B cell (primary cell): ENCODE measurements at regions not wholly inside any gene's neighbourhood (a gene's known extent, or its start where the extent isn't known, plus 50 kb on each side); places are given as distances from the start of the nearest gene placed in this dataset.

Experiments used
- ATAC-seq: fragments of 200-7000 bp; cut with Tn5 transposase; one replicate; pipeline ENCODE4 v1.10.0; 2021; ENCODE audit warnings: low read depth, mild to moderate bottlenecking, moderate number of reproducible peaks, moderate library complexity
- CTCF ChIA-PET: fragments of 350-600 bp; sonication (Branson Sonifier 250); formaldehyde crosslinking; loops from one replicate; lab custom pipeline; 2021; ENCODE audit warnings: antibody characterized with exemption, inconsistent platforms; lab: Charles Lee
- POLR2A ChIA-PET: fragments of 350-600 bp; sonication (Branson Sonifier 250); formaldehyde crosslinking; loops from one replicate; lab custom pipeline; 2021; ENCODE audit warnings: antibody characterized with exemption; lab: Charles Lee
- DNase-seq: peaks from one replicate; pipeline ENCODE4 v3.0.0; 2013
- H2AFZ ChIP-seq: 2 replicates; pipeline ENCODE4 v1.6.1; 2012; ENCODE audit warnings: mild to moderate bottlenecking, low read depth, low read length; ENCODE audit not compliant: insufficient read depth, poor library complexity, severe bottlenecking
- H3K27ac ChIP-seq, 2 donors: 1 replicate in 1 of 2; 2 replicates in 1 of 2; pipeline ENCODE4 v1.5.1; 2012 to 2013; ENCODE audit warnings: low read length in 2 of 2, mild to moderate bottlenecking in 2 of 2, moderate library complexity in 1 of 2
- H3K27me3 ChIP-seq, 4 experiments: fragments of 200-600 bp in 1 of 4; sonication (generic) in 1 of 4; replicated peaks in 1 of 4; 1 replicate in 2 of 4; 2 replicates in 2 of 4; pipeline versions ENCODE4 v1.6.1 to v1.7.0; 2013 to 2016; ENCODE audit warnings: low read length in 3 of 4, mild to moderate bottlenecking in 2 of 4, mixed read lengths in 1 of 4, moderate library complexity in 1 of 4; ENCODE audit not compliant: insufficient read depth in 4 of 4, control insufficient read depth in 3 of 4; ENCODE audit errors: control extremely low read depth in 1 of 4
- H3K36me3 ChIP-seq, 2 experiments: replicated peaks in 1 of 2; 1 replicate in 1 of 2; 2 replicates in 1 of 2; pipeline versions ENCODE4 v1.6.1 to v1.7.1; 2013; ENCODE audit warnings: low read length in 1 of 2; ENCODE audit not compliant: insufficient read depth in 2 of 2, control insufficient read depth in 1 of 2; ENCODE audit errors: control extremely low read depth in 1 of 2, extremely low read depth in 1 of 2
- H3K4me1 ChIP-seq, 2 donors: fragments of 200-600 bp in 1 of 2; sonication (generic) in 1 of 2; 1 replicate in 1 of 2; 2 replicates in 1 of 2; pipeline versions ENCODE4 v1.5.1 to v1.6.1; 2013 to 2017; ENCODE audit warnings: low read length in 2 of 2; ENCODE audit not compliant: control insufficient read depth in 2 of 2, insufficient read depth in 2 of 2
- H3K4me2 ChIP-seq: replicated peaks from 2 replicates; pipeline ENCODE3; 2012; ENCODE audit warnings: mild to moderate bottlenecking, low read depth, low read length; ENCODE audit not compliant: poor library complexity, severe bottlenecking
- H3K4me3 ChIP-seq, 5 experiments: fragments of 200-600 bp in 1 of 5; sonication (generic) in 1 of 5; 1 replicate in 3 of 5; 2 replicates in 2 of 5; pipeline versions ENCODE4 v1.5.1 to v1.7.0; 2011 to 2016; ENCODE audit warnings: low read length in 4 of 5, mild to moderate bottlenecking in 4 of 5, low read depth in 2 of 5, control low read depth in 1 of 5, moderate library complexity in 1 of 5; ENCODE audit not compliant: insufficient read depth in 1 of 5; ENCODE audit errors: control extremely low read depth in 1 of 5, extremely low read depth in 1 of 5
- H3K79me2 ChIP-seq: fragments of 200-600 bp; sonication (generic); one replicate; pipeline ENCODE4 v1.6.0; 2016; ENCODE audit warnings: low read length; ENCODE audit not compliant: control insufficient read depth, insufficient read depth
- H3K9ac ChIP-seq: fragments of 200-600 bp; sonication (generic); 2 replicates; pipeline ENCODE4 v1.6.1; 2017; ENCODE audit warnings: mild to moderate bottlenecking, low read length, moderate library complexity
- H3K9me3 ChIP-seq, 3 donors: one replicate each; pipeline versions ENCODE4 v1.6.1 to v1.7.1; 2013; ENCODE audit warnings: low read length in 2 of 3; ENCODE audit not compliant: control insufficient read depth in 2 of 3, insufficient read depth in 1 of 3; ENCODE audit errors: control extremely low read depth in 1 of 3
- H4K20me1 ChIP-seq: 2 replicates; pipeline ENCODE4 v1.6.0; 2012; ENCODE audit warnings: mild to moderate bottlenecking, low read length; ENCODE audit not compliant: insufficient read depth, control insufficient read depth, poor library complexity, severe bottlenecking
- H3K27ac Mint-ChIP-seq: one replicate; pipeline ENCODE4 v1.8.0; 2021; ENCODE audit warnings: mixed read lengths
- H3K27me3 Mint-ChIP-seq: one replicate; pipeline ENCODE4 v1.8.0; 2021; ENCODE audit warnings: mixed read lengths
- H3K4me1 Mint-ChIP-seq: one replicate; pipeline ENCODE4 v1.8.0; 2021; ENCODE audit warnings: mixed read lengths
- H3K4me3 Mint-ChIP-seq: one replicate; pipeline ENCODE4 v1.8.0; 2021; ENCODE audit warnings: mixed read lengths
- H3K9me3 Mint-ChIP-seq: one replicate; pipeline ENCODE4 v1.8.0; 2022; ENCODE audit warnings: mixed read lengths; ENCODE audit not compliant: insufficient read depth
- EZH2 ChIP-seq: IDR thresholded peaks from 2 replicates; pipeline ENCODE4 v1.6.1; 2012; ENCODE audit warnings: borderline replicate concordance, low read depth, mild to moderate bottlenecking, moderate library complexity, low read length; ENCODE audit not compliant: insufficient read depth, poor library complexity, severe bottlenecking
- WGBS: methylation state at CpG from one replicate; pipeline ENCODE4 v1.1.5; 2013; ENCODE audit warnings: missing lambda C conversion rate; ENCODE audit not compliant: insufficient coverage; 5-methylcytosine and 5-hydroxymethylcytosine counted together
- intact Hi-C: fragments of 100-400 bp; cut with micrococcal nuclease; formaldehyde crosslinking; loops from one replicate; pipeline ENCODE4 v1.10.0; 2022
- TF ChIP-seq, protein P1 (sequence below): fragments of 200-600 bp; IDR thresholded peaks from one replicate; pipeline ENCODE4 v1.8.0; 2022; ENCODE audit warnings: antibody characterized with exemption, mild to moderate bottlenecking

DNA sequence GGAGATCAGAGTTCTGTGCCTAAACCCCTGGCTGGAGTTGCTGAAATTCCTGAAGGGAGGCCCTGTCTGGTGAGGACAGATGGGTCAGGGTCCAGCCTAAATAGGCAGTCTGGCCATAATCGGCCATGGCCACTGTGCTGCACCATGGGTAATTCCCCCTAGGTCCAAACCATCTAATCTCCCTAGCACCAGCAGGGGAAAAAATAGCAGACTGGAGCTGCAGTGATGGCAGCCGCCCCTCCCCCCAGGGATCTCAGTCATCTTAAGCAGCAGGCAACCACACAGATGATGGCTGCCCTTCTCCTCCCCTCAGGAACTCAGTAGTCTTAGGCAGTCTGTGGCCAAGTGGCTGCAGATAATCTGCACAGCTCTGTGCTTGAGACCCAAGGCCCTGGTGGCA, 68.4 kb upstream of the CD96 start:
- Mint-ChIP-seq H3K27me3 (peaks cover 15% of the 10 kb centered on the region), H3K27ac (no peak overlapping the region), H3K9me3 (peaks cover 4% of the 10 kb centered on the region), H3K4me3 (no peak overlapping the region), H3K4me1 (no peaks in the 10 kb centered on the region)
- WGBS: 92% methylated on average over 2 of the region's 2 CpGs
- Histone ChIP-seq H3K4me1 (no peaks in the 10 kb centered on the region), H3K4me3 (no peak overlapping the region), H3K9ac (no peak overlapping the region), H3K36me3 (no peaks in the 10 kb centered on the region), H3K27me3 (peaks cover 0 to 7% (median 5%) of the 10 kb centered on the region in 4 experiments), H2AFZ (no peak overlapping the region), H4K20me1 (no peaks in the 10 kb centered on the region), H3K27ac (no peak overlapping the region), H3K9me3 (peaks cover 0 to 7% (median 0%) of the 10 kb centered on the region in 3 donors), H3K79me2 (no peaks in the 10 kb centered on the region), H3K4me2 (no peak overlapping the region)
- POLR2A ChIA-PET: no interaction called here
- no peak for DNase-seq
- CTCF ChIA-PET: no interaction called here
- intact Hi-C loops: no loop called here
- no peak for ATAC-seq
- TF ChIP-seq EZH2: no peak

DNA sequence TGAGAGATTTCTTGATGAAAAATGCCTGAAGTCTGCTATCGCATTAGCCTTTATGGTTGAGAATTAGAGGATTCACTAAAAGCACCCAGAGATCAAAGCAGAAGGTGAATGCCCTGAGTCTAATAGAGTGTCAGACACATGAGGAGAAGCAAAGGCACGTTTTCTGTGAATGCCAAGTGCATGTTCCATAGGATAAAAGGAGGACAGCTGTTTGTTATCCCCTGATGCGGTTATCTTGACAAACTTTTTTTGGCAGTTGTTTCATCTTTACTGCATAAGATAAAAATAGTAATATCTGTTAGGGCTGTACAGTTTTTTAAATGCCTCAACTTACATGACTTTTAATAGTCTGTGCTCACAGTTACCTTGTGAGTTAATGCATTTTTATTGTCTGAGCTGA, 65.3 kb upstream of the CD96 start:
- no peak overlapping the region for H2AFZ ChIP-seq
- no peak overlapping the region for H3K4me3 ChIP-seq
- no peaks in the 10 kb centered on the region for H3K4me1 ChIP-seq
- peaks cover 0 to 7% (median 0%) of the 10 kb centered on the region in 3 donors for H3K9me3 ChIP-seq
- ATAC-seq (no peak), DNase-seq (no peak)
- ChIA-PET CTCF (no interaction called here), POLR2A (no interaction called here)
- no peaks in the 10 kb centered on the region for H3K36me3 ChIP-seq
- no peak overlapping the region for H3K4me2 ChIP-seq
- Mint-ChIP-seq H3K4me1 (no peaks in the 10 kb centered on the region), H3K9me3 (no peaks in the 10 kb centered on the region), H3K27me3 (peaks cover 20% of the 10 kb centered on the region), H3K4me3 (no peak overlapping the region), H3K27ac (no peak overlapping the region)
- 100% methylated on average over 1 of the region's 3 CpGs for WGBS
- TF ChIP-seq, protein P1, sequence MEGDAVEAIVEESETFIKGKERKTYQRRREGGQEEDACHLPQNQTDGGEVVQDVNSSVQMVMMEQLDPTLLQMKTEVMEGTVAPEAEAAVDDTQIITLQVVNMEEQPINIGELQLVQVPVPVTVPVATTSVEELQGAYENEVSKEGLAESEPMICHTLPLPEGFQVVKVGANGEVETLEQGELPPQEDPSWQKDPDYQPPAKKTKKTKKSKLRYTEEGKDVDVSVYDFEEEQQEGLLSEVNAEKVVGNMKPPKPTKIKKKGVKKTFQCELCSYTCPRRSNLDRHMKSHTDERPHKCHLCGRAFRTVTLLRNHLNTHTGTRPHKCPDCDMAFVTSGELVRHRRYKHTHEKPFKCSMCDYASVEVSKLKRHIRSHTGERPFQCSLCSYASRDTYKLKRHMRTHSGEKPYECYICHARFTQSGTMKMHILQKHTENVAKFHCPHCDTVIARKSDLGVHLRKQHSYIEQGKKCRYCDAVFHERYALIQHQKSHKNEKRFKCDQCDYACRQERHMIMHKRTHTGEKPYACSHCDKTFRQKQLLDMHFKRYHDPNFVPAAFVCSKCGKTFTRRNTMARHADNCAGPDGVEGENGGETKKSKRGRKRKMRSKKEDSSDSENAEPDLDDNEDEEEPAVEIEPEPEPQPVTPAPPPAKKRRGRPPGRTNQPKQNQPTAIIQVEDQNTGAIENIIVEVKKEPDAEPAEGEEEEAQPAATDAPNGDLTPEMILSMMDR: no peak
- no peak for TF ChIP-seq EZH2
- H3K9ac ChIP-seq: no peak overlapping the region
- intact Hi-C loops: no loop called here
- no peak overlapping the region for H3K27ac ChIP-seq
- H3K79me2 ChIP-seq: no peaks in the 10 kb centered on the region
- peaks cover 0 to 7% (median 6%) of the 10 kb centered on the region in 4 experiments for H3K27me3 ChIP-seq
- no peaks in the 10 kb centered on the region for H4K20me1 ChIP-seq
